WTC11 (cell line): ENCODE measurements at regions not wholly inside any gene's neighbourhood (a gene's known extent, or its start where the extent isn't known, plus 50 kb on each side); places are given as distances from the start of the nearest gene placed in this dataset.

Experiments
- ATF2 ChIP-seq: sonication (generic); formaldehyde crosslinking; IDR thresholded peaks from 2 replicates; pipeline ENCODE4 v1.8.1; 2022; ENCODE audit warnings: low read depth, missing genetic modification reagents, borderline replicate concordance
- CBFB ChIP-seq: sonication (generic); formaldehyde crosslinking; IDR thresholded peaks from 2 replicates; pipeline ENCODE4 v1.8.1; 2022; ENCODE audit warnings: mild to moderate bottlenecking, low read depth, missing genetic modification reagents
- CTCF ChIP-seq: fragments of 200-600 bp; IDR thresholded peaks from 2 replicates; pipeline ENCODE4 v1.8.0; 2022; ENCODE audit warnings: antibody characterized with exemption
- E2F5 ChIP-seq: sonication (generic); formaldehyde crosslinking; IDR thresholded peaks from 2 replicates; pipeline ENCODE4 v1.8.1; 2022; ENCODE audit warnings: mild to moderate bottlenecking, moderate library complexity, missing genetic modification reagents
- ESRRA ChIP-seq: sonication (generic); formaldehyde crosslinking; IDR thresholded peaks from 2 replicates; pipeline ENCODE4 v1.8.1; 2022; ENCODE audit warnings: mild to moderate bottlenecking, missing genetic modification reagents, borderline replicate concordance
- ETV6 ChIP-seq: sonication (generic); formaldehyde crosslinking; IDR thresholded peaks from 2 replicates; pipeline ENCODE4 v1.8.1; 2022; ENCODE audit warnings: mild to moderate bottlenecking, missing genetic modification reagents
- FOXP4 ChIP-seq: sonication (generic); formaldehyde crosslinking; IDR thresholded peaks from 2 replicates; pipeline ENCODE4 v1.8.0; 2022; ENCODE audit warnings: mild to moderate bottlenecking, missing genetic modification reagents
- GABPB1 ChIP-seq: sonication (generic); formaldehyde crosslinking; IDR thresholded peaks from 2 replicates; pipeline ENCODE4 v1.8.1; 2023; ENCODE audit warnings: mild to moderate bottlenecking, missing genetic modification reagents
- PREB ChIP-seq: sonication (generic); formaldehyde crosslinking; IDR thresholded peaks from 2 replicates; pipeline ENCODE4 v1.8.1; 2022; ENCODE audit warnings: mild to moderate bottlenecking, missing genetic modification reagents, moderate library complexity, borderline replicate concordance
- USF2 ChIP-seq: sonication (generic); formaldehyde crosslinking; IDR thresholded peaks from 2 replicates; pipeline ENCODE4 v1.8.1; 2023; ENCODE audit warnings: mild to moderate bottlenecking, missing genetic modification reagents, moderate library complexity
- ZNF532 ChIP-seq: fragments of 250-450 bp; sonication (Bioruptor Pico); IDR thresholded peaks from 2 replicates; pipeline ENCODE4 v1.9.0; 2021; ENCODE audit warnings: mild to moderate bottlenecking, borderline replicate concordance

GRCh38 chr1:57724535-57724934, 300.7 kb upstream of the DAB1 start:
- TF ChIP-seq USF2 (CRISPR knock-in tag) (no peak), PREB (no peak), GABPB1 (no peak), ETV6 (CRISPR knock-in tag) (no peak), ZNF532 (no peak), CBFB (CRISPR knock-in tag) (no peak), FOXP4 (CRISPR knock-in tag) (no peak), CTCF (no peak), ATF2 (CRISPR knock-in tag) (no peak), ESRRA (CRISPR knock-in tag) (no peak), E2F5 (CRISPR knock-in tag) (no peak)
